GM11168 (cell line): ENCODE measurements at regions not wholly inside any gene's neighbourhood (a gene's known extent, or its start where the extent isn't known, plus 50 kb on each side); places are given as distances from the start of the nearest gene placed in this dataset.
"Not testable (repeated sequence)": the region's sequence is repeated elsewhere in the genome, so short reads cannot be mapped to it uniquely, and the experiment has no call there.

ENCODE experiments used
- in situ Hi-C: fragments of 300-500 bp; cut with MboI; formaldehyde crosslinking; loops from one replicate; pipeline ENCODE4 v1.12.0; 2022; ENCODE audit warnings: low sequenced_read_pairs; ENCODE audit not compliant: unreplicated experiment

- in situ Hi-C loops: loop anchor here (10.0 kb wide), 1 partner anchor 329 kb away; no protein-coding TSS in a partner anchor
Observed at GRCh38 chr12:46674129-46674528, 151.7 kb downstream of the SLC38A4 start.

DNA sequence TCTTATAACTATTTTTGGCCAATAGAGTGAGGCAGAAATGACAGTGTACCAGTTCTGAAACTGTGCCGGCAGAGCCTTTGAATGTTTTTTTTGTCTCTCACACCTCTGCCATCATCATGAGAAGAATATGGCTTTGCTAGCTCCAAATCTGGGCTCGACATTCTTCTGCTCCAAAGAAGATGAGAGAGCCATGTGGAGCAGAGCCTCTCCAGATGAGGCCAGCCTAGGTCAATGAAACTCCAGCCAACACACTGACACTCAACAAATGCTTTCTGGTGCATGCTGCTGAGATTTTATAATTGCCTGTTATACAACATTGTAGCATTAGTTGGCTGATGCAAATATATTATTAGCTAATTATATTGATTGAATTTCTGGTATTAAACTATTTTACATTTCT, 154.7 kb downstream of the SLC38A4 start:
- in situ Hi-C loops: loop anchor here (10.0 kb wide), 1 partner anchor 326 kb away; no protein-coding TSS in a partner anchor

DNA sequence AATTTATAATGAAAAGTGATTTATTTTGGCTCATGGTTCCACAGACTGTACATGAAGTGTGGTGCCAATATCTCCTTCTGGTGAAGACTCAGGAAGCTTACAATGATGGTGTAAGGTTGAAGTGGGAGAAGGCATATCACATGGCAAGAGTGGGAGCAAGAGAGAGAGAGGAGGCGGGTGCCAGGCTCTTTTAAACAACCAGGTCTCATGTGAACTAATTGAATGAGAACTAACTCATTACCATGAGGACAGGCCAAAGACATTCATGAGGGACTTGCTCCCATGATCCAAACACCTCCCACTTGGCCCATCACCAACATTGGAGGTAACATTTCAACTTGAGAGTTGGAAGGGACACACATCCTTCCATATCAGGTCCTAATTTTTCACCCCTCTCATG, 155.2 kb downstream of the SLC38A4 start:
- in situ Hi-C loops: loop anchor here (10.0 kb wide), 1 partner anchor 326 kb away; no protein-coding TSS in a partner anchor

DNA sequence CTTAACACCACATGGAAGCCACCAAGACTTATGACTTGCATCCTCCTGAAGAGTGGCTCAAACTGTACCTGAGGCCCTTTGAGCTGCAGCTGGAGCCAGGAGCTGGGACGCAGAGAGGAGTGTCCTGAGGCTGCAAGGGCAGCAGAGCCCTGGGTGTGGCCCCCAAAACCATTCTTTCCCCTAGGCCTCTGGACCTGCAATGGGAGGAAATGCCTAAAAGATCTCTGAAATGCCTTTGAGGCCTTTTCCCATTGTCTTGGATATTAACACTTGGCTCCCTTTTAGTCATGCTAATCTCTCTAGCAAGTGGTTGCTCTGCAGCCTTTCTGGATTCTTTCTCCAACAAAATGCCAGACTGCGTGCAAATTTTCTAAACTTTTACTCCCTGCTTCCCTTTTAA, 156.1 kb downstream of the SLC38A4 start:
- in situ Hi-C loops: loop anchor here (10.0 kb wide), 2 partner anchors 325 to 515 kb away; no protein-coding TSS in a partner anchor

DNA sequence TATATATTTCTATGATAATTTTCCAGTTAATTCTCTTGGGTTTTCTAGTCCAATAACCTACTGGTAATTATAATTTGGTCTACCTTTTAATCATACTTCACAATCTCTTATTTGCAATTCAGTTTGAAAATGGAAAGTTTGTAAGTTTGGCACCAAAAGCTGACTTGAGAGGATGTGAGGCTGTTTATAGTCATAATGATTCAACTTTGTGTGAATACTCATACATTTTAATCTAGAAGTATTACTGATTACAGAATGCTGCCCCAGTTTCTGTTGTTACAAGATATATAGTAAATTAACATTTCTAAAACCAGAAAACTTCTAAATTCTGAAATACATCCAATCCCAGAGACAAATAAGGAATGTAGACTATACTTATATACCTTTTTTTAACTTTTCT, 158.2 kb downstream of the SLC38A4 start:
- in situ Hi-C loops: loop anchor here (10.0 kb wide), 1 partner anchor 513 kb away; no protein-coding TSS in a partner anchor

DNA sequence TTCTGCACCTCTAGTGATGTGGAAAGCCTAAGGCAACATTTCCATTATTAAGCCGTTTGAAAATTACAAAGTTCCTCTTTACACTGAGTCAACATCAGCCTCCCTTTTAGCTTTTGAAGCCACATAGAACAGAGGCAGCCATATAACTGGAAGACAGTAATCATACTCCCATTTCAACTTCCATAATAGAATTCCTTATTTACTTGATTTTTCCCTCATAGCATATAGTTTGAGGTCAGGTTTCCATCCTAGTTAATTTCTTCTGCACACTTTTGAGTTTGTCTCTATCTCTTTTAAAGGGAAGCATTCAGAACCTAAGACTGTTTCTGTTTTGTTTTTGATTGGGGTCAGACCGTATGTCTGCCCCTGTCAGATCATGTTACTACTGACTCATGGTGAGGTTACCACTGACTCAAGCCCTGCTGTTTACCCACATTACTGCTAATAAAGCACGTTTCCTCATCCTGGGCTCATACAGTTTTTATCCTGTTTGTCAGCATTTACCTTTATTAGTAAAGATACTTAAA, 161.0 kb downstream of the SLC38A4 start:
- in situ Hi-C loops: loop anchor here (10.0 kb wide), 1 partner anchor 510 kb away; no protein-coding TSS in a partner anchor

- in situ Hi-C loops: loop anchor here (10.0 kb wide), 1 partner anchor 509 kb away; no protein-coding TSS in a partner anchor
Observed at GRCh38 chr12:46663318-46663717, 162.5 kb downstream of the SLC38A4 start.

- in situ Hi-C loops: loop anchor here (10.0 kb wide), 1 partner anchor 506 kb away; no protein-coding TSS in a partner anchor
Observed at GRCh38 chr12:46661110-46661845, 164.5 kb downstream of the SLC38A4 start.

GRCh38 chr12:46660719-46661109, 165.1 kb downstream of the SLC38A4 start:
- in situ Hi-C loops: loop anchor here (10.0 kb wide), 1 partner anchor 506 kb away; no protein-coding TSS in a partner anchor

- in situ Hi-C loops: loop anchor here (10.0 kb wide), 1 partner anchor 505 kb away; no protein-coding TSS in a partner anchor
Observed at GRCh38 chr12:46660276-46660675, 165.5 kb downstream of the SLC38A4 start.

DNA sequence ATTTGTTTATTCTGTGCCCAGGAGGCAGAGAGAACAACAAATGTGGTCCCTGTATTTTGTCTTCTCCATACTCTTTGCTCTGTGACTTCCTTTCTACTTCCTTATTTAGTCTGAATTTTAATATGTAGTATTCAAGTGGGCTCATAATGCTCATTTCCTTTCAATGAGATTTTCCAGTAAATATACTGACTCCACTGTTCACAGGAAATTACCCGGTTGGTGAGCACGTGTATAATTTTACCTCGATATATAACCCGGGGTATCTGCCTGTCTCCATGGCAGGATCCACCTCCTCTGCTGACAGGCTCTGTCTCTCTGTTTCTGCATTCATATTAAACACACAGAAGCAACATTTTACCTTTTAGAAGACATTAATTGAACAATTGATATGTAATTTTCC, 166.0 kb downstream of the SLC38A4 start:
- in situ Hi-C loops: loop anchor here (10.0 kb wide), 1 partner anchor 505 kb away; no protein-coding TSS in a partner anchor

DNA sequence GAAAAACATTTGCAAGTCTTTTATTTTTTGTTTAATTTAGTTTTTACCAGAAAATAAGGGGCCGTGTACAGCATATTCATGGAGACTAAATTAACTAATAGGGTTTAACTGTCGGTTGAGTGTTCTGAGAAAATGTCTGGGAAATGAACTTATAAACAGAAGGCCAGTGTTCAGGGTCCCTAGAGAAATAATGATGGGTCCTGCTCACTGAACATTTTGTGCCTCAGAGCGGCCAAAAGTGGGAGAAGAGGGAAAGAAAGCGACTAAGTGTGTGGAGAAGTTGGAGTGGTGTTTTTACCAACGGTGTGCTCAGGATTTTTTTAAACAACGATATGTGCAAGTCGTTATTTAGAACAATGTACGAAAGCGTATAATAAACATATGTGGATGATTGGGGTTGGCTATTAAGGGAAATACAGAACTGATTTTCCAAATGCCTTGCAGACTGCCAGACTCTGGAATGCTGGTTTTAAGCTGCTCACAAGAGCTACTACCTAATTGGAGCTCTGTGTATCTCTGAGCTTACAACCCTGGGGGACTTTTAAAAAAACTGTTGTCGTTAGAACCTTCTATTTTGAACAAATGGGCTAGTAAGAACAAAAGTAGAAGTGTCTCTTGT, 166.7 kb downstream of the SLC38A4 start:
- in situ Hi-C loops: no loop called here

DNA sequence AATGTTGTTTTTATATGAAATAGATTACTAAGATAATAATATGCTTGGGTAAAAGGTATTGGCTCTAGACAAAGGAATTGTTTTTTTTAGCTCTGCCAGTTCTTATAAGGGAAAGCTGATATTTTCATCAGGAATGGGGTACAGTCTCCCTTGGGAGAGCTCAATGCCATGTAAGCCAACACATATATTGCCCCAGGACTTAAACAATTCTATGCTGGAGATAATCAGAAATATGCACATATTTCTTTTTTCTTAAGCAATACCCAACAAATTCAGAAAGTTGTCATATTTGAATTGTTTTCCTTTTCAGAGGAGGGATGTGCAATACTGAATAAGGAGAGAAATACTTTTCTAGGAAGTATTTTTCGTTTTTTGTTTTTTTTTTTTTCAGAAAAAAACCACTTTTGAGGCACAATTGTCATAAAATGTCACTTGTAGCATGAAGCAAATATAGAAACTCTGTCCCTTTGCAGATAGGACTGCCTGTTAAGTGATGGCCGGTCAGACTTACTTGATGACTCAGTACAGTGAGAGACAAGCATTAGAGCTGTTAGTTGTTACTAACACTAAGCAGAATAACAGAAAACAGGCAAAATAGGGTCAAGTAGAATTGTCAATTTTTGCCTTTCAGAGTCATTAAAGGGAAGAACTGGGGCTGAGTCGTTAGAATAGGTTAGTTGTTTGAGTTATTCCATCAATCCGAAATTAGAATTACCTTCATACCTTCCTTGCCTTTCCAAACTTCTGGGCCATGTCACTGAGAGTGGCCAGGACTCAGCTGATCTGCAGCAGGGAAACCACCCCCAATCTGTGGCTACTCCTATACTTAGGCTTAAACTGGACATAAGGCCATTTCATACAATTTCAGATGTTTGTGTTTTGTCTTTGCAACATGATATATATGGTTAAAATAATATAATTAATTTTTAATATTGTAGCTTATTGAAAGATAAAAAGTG, 168.1 kb downstream of the SLC38A4 start:
- in situ Hi-C loops: no loop called here

DNA sequence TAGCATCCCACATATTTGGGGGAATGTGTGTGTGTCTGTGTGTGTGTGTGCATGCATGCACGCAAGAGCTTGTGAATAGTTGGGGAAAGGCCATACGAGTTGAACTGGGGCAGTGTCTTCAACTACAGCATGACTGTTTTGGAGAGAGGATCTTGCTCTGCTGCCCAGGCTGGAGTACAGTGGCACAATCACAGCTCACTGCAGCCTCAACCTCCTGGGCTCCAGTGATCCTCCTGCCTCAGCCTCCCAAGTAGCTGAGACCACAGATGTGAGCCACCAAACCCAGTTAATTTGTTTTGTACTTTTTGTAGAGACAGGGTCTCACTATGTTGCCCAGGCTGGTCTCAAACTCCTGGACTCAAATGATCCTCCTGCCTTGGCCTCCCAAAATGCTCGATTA, 169.8 kb downstream of the SLC38A4 start:
- in situ Hi-C loops: not testable (repeated sequence)

DNA sequence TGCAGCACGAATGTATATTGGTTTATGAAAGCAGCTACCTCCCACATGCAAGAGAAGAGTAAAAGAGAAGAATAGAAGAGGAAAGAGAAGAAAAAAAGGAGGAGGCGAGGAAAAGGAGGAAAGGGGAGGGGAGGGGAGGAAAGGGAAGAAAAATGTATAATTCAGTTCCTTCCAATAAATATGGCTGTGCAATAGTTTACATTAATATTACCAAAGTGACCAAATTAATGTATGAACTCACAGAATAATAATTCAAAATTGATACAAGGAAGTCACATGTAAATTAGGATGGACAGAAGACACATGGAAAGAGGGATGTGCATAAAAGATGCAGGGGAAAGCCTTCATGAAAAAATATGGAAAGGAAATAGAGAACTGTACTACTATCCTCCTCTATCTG, 172.5 kb downstream of the SLC38A4 start:
- in situ Hi-C loops: no loop called here

- in situ Hi-C loops: no loop called here
Observed at GRCh38 chr12:46652692-46653091, 173.1 kb downstream of the SLC38A4 start.

DNA sequence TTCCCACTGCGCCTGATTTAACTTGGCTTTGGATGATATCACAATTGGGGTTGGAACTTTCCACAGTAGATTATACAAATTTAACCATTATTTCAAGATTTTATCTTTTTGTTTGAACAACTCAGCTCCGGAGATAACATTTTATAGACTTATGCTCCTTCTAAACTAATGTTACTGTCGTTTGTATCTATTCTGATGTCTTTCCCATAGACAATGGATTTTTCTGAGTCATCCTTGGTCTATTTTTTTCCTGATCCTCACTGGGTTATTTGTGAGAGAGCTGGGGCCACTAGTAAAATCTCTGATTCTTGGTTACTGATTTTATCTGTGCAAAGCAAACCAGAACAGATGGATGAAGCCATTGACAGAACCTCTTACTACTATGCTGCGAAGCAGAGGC, 175.1 kb downstream of the SLC38A4 start:
- in situ Hi-C loops: no loop called here

- in situ Hi-C loops: no loop called here
Observed at GRCh38 chr12:46649433-46649832, 176.4 kb downstream of the SLC38A4 start.

GRCh38 chr12:46647034-46647433, 178.8 kb downstream of the SLC38A4 start:
- in situ Hi-C loops: no loop called here

- in situ Hi-C loops: not testable (repeated sequence)
Observed at GRCh38 chr12:46641649-46642048, 184.1 kb downstream of the SLC38A4 start.
